ENCODE measurements at regions not wholly inside any gene's neighbourhood (a gene's known extent, or its start where the extent isn't known, plus 50 kb on each side); places are given as distances from the start of the nearest gene placed in this dataset.
A peak's percentile ranks its signal among the peaks of the same experiment; 100 is the strongest.

- H3K27ac ChIP-seq (ENCODE audit: low read depth, low read length, poor library complexity, severe bottlenecking) = no peak overlapping the region
- TF ChIP-seq EZH2 (IDR thresholded peaks at IDR 0.05; ENCODE audit: borderline replicate concordance, low read depth, low read length, poor library complexity, severe bottlenecking) = no peak
- TF ChIP-seq, protein P1, sequence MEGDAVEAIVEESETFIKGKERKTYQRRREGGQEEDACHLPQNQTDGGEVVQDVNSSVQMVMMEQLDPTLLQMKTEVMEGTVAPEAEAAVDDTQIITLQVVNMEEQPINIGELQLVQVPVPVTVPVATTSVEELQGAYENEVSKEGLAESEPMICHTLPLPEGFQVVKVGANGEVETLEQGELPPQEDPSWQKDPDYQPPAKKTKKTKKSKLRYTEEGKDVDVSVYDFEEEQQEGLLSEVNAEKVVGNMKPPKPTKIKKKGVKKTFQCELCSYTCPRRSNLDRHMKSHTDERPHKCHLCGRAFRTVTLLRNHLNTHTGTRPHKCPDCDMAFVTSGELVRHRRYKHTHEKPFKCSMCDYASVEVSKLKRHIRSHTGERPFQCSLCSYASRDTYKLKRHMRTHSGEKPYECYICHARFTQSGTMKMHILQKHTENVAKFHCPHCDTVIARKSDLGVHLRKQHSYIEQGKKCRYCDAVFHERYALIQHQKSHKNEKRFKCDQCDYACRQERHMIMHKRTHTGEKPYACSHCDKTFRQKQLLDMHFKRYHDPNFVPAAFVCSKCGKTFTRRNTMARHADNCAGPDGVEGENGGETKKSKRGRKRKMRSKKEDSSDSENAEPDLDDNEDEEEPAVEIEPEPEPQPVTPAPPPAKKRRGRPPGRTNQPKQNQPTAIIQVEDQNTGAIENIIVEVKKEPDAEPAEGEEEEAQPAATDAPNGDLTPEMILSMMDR (conservative IDR thresholded peaks at IDR 0.05; ENCODE audit: low read depth, low read length) = no peak
- ChIA-PET POLR2A (ENCODE audit: low non-redundant PET) (no interaction called here), CTCF (no interaction called here)
- H3K4me3 ChIP-seq (ENCODE audit: low read depth, low read length, poor library complexity, severe bottlenecking) = no peak overlapping the region
- H3K27me3 ChIP-seq (replicated peaks; ENCODE audit: insufficient read depth, low read depth, low read length, poor library complexity) = no peaks in the 10 kb centered on the region
- H3K9me3 ChIP-seq (ENCODE audit: low read depth, low read length, poor library complexity, severe bottlenecking) = peaks cover 17% of the 10 kb centered on the region
- no TSS peak for BruUV-seq (replicated peaks)
- no peaks in the 10 kb centered on the region for H3K4me1 ChIP-seq (ENCODE audit: insufficient read depth, low read length, poor library complexity, severe bottlenecking)
- H3K36me3 ChIP-seq (ENCODE audit: insufficient read depth, low read length, poor library complexity, severe bottlenecking) = no peaks in the 10 kb centered on the region
- peak; percentile 6 for DNase-seq (ENCODE audit: low spot score)
- intact Hi-C loops (cut with micrococcal nuclease; ENCODE audit: unreplicated experiment) = no loop called here
Measured at GRCh38 chr4:175414602-175415001, 397.5 kb downstream of the GPM6A start.

DNA sequence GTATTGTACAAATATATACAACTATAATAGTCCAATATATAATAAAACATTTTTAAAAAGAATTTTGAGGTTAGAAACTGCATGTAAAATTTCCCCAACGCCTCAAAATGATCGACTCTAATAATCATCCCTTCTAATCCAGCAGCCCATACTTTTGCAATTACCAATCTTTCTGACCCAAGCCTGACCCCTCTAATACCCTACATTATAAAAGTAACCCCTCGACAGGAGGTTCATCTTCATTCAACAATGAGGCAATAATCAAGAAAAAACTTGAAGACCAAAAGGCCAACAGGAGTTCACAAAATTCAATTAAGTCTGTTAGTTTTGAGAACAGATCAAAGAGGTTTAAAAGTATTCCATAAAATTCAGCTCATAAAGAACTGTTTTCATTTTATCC is 393.5 kb downstream of the GPM6A start:
- no peak overlapping the region for H3K27ac ChIP-seq (ENCODE audit: low read depth, low read length, poor library complexity, severe bottlenecking)
- no peaks in the 10 kb centered on the region for H3K36me3 ChIP-seq (ENCODE audit: insufficient read depth, low read length, poor library complexity, severe bottlenecking)
- TF ChIP-seq, protein P1 (conservative IDR thresholded peaks at IDR 0.05; ENCODE audit: low read depth, low read length) = no peak
- no peak for TF ChIP-seq EZH2 (IDR thresholded peaks at IDR 0.05; ENCODE audit: borderline replicate concordance, low read depth, low read length, poor library complexity, severe bottlenecking)
- ChIA-PET POLR2A (ENCODE audit: low non-redundant PET) (no interaction called here), CTCF (no interaction called here)
- no peak for DNase-seq (ENCODE audit: low spot score)
- H3K4me1 ChIP-seq (ENCODE audit: insufficient read depth, low read length, poor library complexity, severe bottlenecking) = no peaks in the 10 kb centered on the region
- H3K27me3 ChIP-seq (replicated peaks; ENCODE audit: insufficient read depth, low read depth, low read length, poor library complexity) = no peaks in the 10 kb centered on the region
- no peak overlapping the region for H3K4me3 ChIP-seq (ENCODE audit: low read depth, low read length, poor library complexity, severe bottlenecking)
- BruUV-seq (replicated peaks) = no TSS peak
- intact Hi-C loops (cut with micrococcal nuclease; ENCODE audit: unreplicated experiment) = no loop called here
- H3K9me3 ChIP-seq (ENCODE audit: low read depth, low read length, poor library complexity, severe bottlenecking) = peaks cover 17% of the 10 kb centered on the region

- ChIA-PET POLR2A (ENCODE audit: low non-redundant PET) (no interaction called here), CTCF (no interaction called here)
- Histone ChIP-seq H3K36me3 (ENCODE audit: insufficient read depth, low read length, poor library complexity, severe bottlenecking) (no peaks in the 10 kb centered on the region), H3K4me1 (ENCODE audit: insufficient read depth, low read length, poor library complexity, severe bottlenecking) (no peaks in the 10 kb centered on the region), H3K27ac (ENCODE audit: low read depth, low read length, poor library complexity, severe bottlenecking) (peak overlapping the region; percentile 37), H3K27me3 (replicated peaks; ENCODE audit: insufficient read depth, low read depth, low read length, poor library complexity) (no peaks in the 10 kb centered on the region), H3K4me3 (ENCODE audit: low read depth, low read length, poor library complexity, severe bottlenecking) (no peak overlapping the region), H3K9me3 (ENCODE audit: low read depth, low read length, poor library complexity, severe bottlenecking) (peaks cover 13% of the 10 kb centered on the region)
- TF ChIP-seq EZH2 (IDR thresholded peaks at IDR 0.05; ENCODE audit: borderline replicate concordance, low read depth, low read length, poor library complexity, severe bottlenecking) = no peak
- TF ChIP-seq, protein P1 (conservative IDR thresholded peaks at IDR 0.05; ENCODE audit: low read depth, low read length) = no peak
- intact Hi-C loops (cut with micrococcal nuclease; ENCODE audit: unreplicated experiment) = no loop called here
- BruUV-seq (replicated peaks) = no TSS peak
- peak; percentile 19 for DNase-seq (ENCODE audit: low spot score)
Measured at GRCh38 chr4:175419236-175419718, 392.8 kb downstream of the GPM6A start.
